H1 (cell line): ENCODE measurements at regions not wholly inside any gene's neighbourhood (a gene's known extent, or its start where the extent isn't known, plus 50 kb on each side); places are given as distances from the start of the nearest gene placed in this dataset.

Experiments
- CHD7 ChIP-seq: fragments of 300-600 bp; sonication (generic); IDR thresholded peaks from 2 replicates; pipeline ENCODE4 v1.7.1; 2012; ENCODE audit warnings: low read length, moderate library complexity, mild to moderate bottlenecking, inconsistent platforms; ENCODE audit not compliant: insufficient replicate concordance
- JUND ChIP-seq: IDR thresholded peaks from 2 replicates; pipeline ENCODE4 v1.6.1; 2011; ENCODE audit warnings: mild to moderate bottlenecking, improper control_type of control experiment, low read length
- RAD21 ChIP-seq, 2 experiments: IDR thresholded peaks in 1 of 2; conservative IDR thresholded peaks in 1 of 2; 2 replicates each; pipeline ENCODE4 v1.6.1; 2011; ENCODE audit warnings: low read depth in 2 of 2, low read length in 2 of 2, improper control_type of control experiment in 1 of 2, inconsistent platforms in 1 of 2, mild to moderate bottlenecking in 1 of 2, moderate library complexity in 1 of 2
- SIX5 ChIP-seq: IDR thresholded peaks from 2 replicates; pipeline ENCODE4 v1.6.1; 2011; ENCODE audit warnings: mild to moderate bottlenecking, low read depth, low read length
- TAF1 ChIP-seq: IDR thresholded peaks from 2 replicates; pipeline ENCODE4 v1.6.1; 2011; ENCODE audit warnings: mild to moderate bottlenecking, low read depth, low read length
- USF2 ChIP-seq: IDR thresholded peaks from 2 replicates; pipeline ENCODE4 v1.6.1; 2011; ENCODE audit warnings: low read length, improper control_type of control experiment

GRCh38 chr6:121884091-121884490 lies 448.6 kb downstream of the GJA1 start (continued):
- TF ChIP-seq CHD7 (no peak), TAF1 (no peak), RAD21 (IDR thresholded peaks at IDR 0.05 in 1 of 2, conservative IDR thresholded peaks at IDR 0.05 in 1 of 2; ENCODE audit: low read depth in 2 of 2, low read length in 2 of 2) (no peak), SIX5 (no peak), USF2 (no peak), JUND (no peak)
